Neutrophil (primary cell): ENCODE measurements at regions not wholly inside any gene's neighbourhood (a gene's known extent, or its start where the extent isn't known, plus 50 kb on each side); places are given as distances from the start of the nearest gene placed in this dataset.

Source experiments
- H3K27ac ChIP-seq: fragments of 200-600 bp; sonication (generic); 2 replicates; pipeline ENCODE4 v1.5.1; 2016; ENCODE audit warnings: mild to moderate bottlenecking, moderate library complexity
- H3K27me3 ChIP-seq: fragments of 200-600 bp; sonication (generic); 2 replicates; pipeline ENCODE4 v1.6.0; 2016; ENCODE audit warnings: mild to moderate bottlenecking
- H3K36me3 ChIP-seq: fragments of 200-600 bp; sonication (generic); 2 replicates; pipeline ENCODE4 v1.5.1; 2017
- H3K4me1 ChIP-seq, 2 experiments: fragments of 200-600 bp in 1 of 2; sonication (generic) in 1 of 2; 1 replicate in 1 of 2; 2 replicates in 1 of 2; pipeline versions ENCODE4 v1.5.1 to v1.6.1; 2013 to 2016; ENCODE audit warnings: low read depth in 1 of 2, low read length in 1 of 2, mild to moderate bottlenecking in 1 of 2, moderate library complexity in 1 of 2; ENCODE audit not compliant: control insufficient read depth in 1 of 2, insufficient read depth in 1 of 2
- H3K4me3 ChIP-seq, 2 experiments: fragments of 200-600 bp in 1 of 2; sonication (generic) in 1 of 2; 1 replicate in 1 of 2; 2 replicates in 1 of 2; pipeline ENCODE4 v1.5.1; 2013 to 2016; ENCODE audit warnings: low read depth in 1 of 2, low read length in 1 of 2, mild to moderate bottlenecking in 1 of 2, moderate library complexity in 1 of 2
- H3K9me3 ChIP-seq: fragments of 200-600 bp; sonication (generic); 2 replicates; pipeline ENCODE4 v1.5.1; 2016
- TF ChIP-seq, protein P1 (sequence below): fragments of 200-600 bp; sonication (generic); IDR thresholded peaks from 2 replicates; pipeline ENCODE4 v1.5.1; 2016; ENCODE audit warnings: antibody characterized with exemption

GRCh38 chr4:28772066-28772465, 1911.4 kb downstream of the STIM2 start:
- Histone ChIP-seq H3K27me3 (no peaks in the 10 kb centered on the region), H3K27ac (no peak overlapping the region), H3K4me3 (no peak overlapping the region), H3K9me3 (no peaks in the 10 kb centered on the region), H3K36me3 (no peaks in the 10 kb centered on the region), H3K4me1 (no peaks in the 10 kb centered on the region)
- TF ChIP-seq, protein P1, sequence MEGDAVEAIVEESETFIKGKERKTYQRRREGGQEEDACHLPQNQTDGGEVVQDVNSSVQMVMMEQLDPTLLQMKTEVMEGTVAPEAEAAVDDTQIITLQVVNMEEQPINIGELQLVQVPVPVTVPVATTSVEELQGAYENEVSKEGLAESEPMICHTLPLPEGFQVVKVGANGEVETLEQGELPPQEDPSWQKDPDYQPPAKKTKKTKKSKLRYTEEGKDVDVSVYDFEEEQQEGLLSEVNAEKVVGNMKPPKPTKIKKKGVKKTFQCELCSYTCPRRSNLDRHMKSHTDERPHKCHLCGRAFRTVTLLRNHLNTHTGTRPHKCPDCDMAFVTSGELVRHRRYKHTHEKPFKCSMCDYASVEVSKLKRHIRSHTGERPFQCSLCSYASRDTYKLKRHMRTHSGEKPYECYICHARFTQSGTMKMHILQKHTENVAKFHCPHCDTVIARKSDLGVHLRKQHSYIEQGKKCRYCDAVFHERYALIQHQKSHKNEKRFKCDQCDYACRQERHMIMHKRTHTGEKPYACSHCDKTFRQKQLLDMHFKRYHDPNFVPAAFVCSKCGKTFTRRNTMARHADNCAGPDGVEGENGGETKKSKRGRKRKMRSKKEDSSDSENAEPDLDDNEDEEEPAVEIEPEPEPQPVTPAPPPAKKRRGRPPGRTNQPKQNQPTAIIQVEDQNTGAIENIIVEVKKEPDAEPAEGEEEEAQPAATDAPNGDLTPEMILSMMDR = no peak

GRCh38 chr4:28772788-28773187, 1912.1 kb downstream of the STIM2 start:
- Histone ChIP-seq H3K4me3 (no peak overlapping the region), H3K27ac (no peak overlapping the region), H3K36me3 (no peaks in the 10 kb centered on the region), H3K27me3 (no peaks in the 10 kb centered on the region), H3K4me1 (no peaks in the 10 kb centered on the region), H3K9me3 (no peaks in the 10 kb centered on the region)
- TF ChIP-seq, protein P1 = no peak

GRCh38 chr4:28774344-28774743, 1913.7 kb downstream of the STIM2 start:
- no peak overlapping the region for H3K4me3 ChIP-seq
- no peaks in the 10 kb centered on the region for H3K27me3 ChIP-seq
- no peaks in the 10 kb centered on the region for H3K36me3 ChIP-seq
- H3K4me1 ChIP-seq = no peaks in the 10 kb centered on the region
- H3K27ac ChIP-seq = no peak overlapping the region
- H3K9me3 ChIP-seq = no peaks in the 10 kb centered on the region
- TF ChIP-seq, protein P1 = no peak

- no peak overlapping the region for H3K4me3 ChIP-seq
- no peak overlapping the region for H3K27ac ChIP-seq
- H3K27me3 ChIP-seq = no peaks in the 10 kb centered on the region
- no peaks in the 10 kb centered on the region for H3K9me3 ChIP-seq
- TF ChIP-seq, protein P1 = no peak
- H3K36me3 ChIP-seq = no peaks in the 10 kb centered on the region
- H3K4me1 ChIP-seq = no peaks in the 10 kb centered on the region
These were observed 1915.4 kb downstream of the STIM2 start for GRCh38 chr4:28776004-28776403.

- Histone ChIP-seq H3K27me3 (no peaks in the 10 kb centered on the region), H3K27ac (no peak overlapping the region), H3K4me1 (no peaks in the 10 kb centered on the region), H3K4me3 (no peak overlapping the region), H3K9me3 (no peaks in the 10 kb centered on the region), H3K36me3 (no peaks in the 10 kb centered on the region)
- TF ChIP-seq, protein P1 = no peak
These were observed 1923.5 kb downstream of the STIM2 start for GRCh38 chr4:28784188-28784587.

DNA sequence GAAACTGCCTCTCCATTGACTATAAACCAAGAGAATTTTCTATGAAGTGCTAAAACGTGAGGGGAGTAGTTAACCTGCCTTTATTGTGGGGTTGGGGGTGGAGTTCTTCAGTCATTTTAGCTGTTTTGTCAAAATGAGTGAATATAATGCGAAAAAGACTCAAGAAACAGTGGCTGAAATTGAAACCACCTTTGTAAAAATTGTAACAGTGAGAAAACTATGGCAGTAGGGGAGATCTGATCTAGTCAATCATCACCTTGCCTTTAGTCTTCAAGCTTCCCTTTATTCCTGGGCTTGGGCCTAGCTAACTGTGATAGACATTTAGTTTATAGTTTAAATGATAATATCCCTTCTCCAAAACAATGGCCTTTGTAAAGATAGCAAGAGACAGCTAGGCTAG, 1927.3 kb downstream of the STIM2 start:
- no peaks in the 10 kb centered on the region for H3K36me3 ChIP-seq
- TF ChIP-seq, protein P1 = no peak
- H3K4me3 ChIP-seq = no peak overlapping the region

More for the DNA sequence above, 1927.3 kb downstream of the STIM2 start:
- H3K27ac ChIP-seq = no peak overlapping the region
- H3K27me3 ChIP-seq = no peaks in the 10 kb centered on the region
- no peaks in the 10 kb centered on the region for H3K4me1 ChIP-seq
- H3K9me3 ChIP-seq = no peaks in the 10 kb centered on the region
